ENCODE measurements at regions not wholly inside any gene's neighbourhood (a gene's known extent, or its start where the extent isn't known, plus 50 kb on each side); places are given as distances from the start of the nearest gene placed in this dataset.

- DNase-seq = no peak
These were observed 353.7 kb upstream of the ZNF521 start for GRCh38 chr18:25705650-25706049.

GRCh38 chr18:25704494-25704893, 352.5 kb upstream of the ZNF521 start:
- peak; percentile 69 for DNase-seq

GRCh38 chr18:25704071-25704470, 352.1 kb upstream of the ZNF521 start:
- DNase-seq = peak; percentile 27

GRCh38 chr18:25701821-25702220, 349.9 kb upstream of the ZNF521 start:
- DNase-seq = no peak

GRCh38 chr18:25686960-25687500, 335.1 kb upstream of the ZNF521 start:
- DNase-seq = no peak

GRCh38 chr18:25685088-25685487, 333.1 kb upstream of the ZNF521 start:
- DNase-seq = no peak

DNA sequence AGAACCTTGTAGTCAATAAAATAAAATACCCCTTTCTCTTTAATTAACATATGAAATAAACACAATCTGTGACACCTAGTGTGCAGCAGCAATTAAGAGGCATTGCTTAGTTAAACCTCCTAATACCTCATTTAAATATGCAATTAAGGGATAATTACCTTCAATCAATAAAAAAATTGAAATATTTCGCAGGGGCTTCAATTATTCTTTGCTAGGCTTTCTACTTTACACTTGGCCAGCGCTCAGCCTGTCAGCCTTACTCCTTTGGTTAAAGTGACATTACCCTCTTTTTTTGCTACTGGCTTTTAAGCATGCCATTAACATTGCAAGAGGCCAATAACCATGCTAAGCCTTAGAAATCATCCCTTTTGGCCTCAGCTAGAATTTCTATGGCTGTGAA, 327.5 kb upstream of the ZNF521 start:
- DNase-seq = no peak

DNA sequence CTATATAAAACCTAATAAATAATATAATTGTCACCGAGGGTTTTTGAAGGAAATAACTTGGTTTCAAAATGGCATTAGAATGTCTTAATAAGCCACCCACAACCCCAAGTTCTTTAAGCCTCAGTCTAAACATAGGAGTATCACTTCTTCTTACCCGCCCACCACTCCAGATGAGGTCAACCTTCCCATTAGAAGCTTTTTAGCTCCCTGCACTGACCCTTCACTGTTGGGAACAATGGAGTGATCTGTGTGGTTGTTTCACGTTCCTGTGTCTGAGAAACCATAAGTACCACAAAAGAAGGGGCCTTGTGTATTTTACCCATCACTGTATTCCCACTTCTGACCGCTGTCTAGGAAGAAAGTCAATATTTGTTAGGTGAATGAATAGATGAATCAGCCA, 326.3 kb upstream of the ZNF521 start:
- no peak for DNase-seq

DNA sequence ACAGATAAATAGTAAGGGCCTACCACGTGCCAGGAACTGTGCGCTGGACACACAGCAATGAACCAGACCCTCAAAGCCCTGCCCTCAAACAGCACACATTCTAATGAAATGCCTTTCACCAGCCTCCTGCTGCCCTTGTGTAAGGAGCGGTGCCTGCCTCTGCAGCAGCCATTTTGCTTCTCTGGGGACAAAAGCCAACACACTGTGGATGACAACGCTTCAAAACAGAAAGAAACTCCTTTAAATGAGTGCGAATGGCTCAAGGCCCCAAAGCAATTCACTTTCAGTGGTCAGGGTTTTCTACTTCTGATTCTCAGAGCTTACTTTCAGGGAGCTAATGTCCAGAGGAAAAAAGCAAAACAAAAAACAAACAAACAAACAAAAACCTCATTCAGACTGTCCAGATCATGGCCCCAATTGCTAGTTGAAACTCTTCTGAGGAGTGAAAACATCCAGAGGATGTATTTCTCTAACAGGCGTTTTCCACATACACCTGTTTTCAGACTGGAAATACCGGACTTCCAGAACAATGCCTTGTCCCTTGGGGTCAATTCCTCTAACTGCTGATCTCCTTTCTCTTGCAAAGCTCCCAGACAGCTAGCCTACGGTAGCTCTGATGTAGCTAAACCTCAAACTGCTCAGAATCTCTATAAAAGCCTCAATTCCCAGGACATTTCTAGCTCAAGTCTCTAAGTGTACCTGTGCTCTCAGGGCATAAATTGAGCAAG, 323.3 kb upstream of the ZNF521 start:
- DNase-seq = no peak

GRCh38 chr18:25674183-25674582, 322.2 kb upstream of the ZNF521 start:
- DNase-seq = no peak

DNA sequence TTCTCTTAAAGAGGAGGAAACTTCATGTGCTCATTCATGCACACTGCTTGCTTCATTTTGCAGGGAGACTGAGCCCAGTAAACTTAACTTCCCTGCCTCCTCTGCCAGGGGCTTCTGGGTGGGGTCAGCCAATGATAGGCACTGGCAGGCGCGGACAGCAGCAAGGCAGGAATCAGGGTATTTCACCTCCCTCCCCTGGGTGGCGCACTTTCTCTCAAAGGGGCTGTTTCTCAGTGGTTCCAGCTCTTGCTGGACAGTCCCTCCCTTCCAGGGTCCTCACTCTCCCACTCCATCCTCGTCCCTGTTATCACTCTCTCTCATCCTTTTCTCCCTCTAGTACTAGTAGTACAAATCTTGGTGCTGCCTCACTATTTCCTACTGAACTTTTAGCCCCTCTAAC, 320.5 kb upstream of the ZNF521 start:
- no peak for DNase-seq

DNA sequence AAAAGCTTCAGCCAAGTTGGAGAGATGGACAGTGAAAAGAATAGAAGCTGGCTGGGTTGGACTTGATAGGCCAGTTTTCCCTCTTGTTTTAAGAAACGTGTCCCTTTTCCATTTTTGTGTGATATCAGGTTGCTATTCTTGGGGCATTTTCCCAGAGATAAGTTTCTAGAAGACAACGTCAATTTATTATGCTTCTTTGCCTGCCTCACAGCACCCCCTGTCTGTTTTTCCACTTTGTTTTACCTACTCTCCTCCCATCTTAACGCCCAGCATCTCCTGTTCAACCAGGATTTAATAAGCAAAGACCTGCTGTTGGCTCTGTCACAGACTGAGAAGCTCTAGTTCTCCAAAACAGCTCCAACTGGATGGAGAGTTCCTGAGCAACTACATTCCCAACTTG, 317.8 kb upstream of the ZNF521 start:
- no peak for DNase-seq

DNA sequence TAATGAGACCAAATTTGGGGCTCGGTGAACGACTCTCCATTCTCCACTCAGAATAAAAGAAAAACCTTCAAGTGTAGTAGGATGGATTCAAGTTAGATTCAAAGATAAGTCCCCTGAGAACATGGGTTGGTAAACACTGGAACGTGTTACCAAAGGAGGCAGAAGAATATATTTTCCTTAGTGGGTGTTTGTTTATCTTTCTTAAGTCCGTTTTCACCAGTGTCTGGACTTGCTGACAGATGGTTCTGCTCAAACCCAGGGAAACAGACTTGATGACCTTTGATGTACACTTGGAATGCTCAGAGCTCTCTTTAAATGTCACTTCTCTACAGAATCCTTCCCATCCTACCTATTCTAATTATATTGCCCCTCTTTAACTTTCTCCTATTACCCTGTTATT, 310.3 kb upstream of the ZNF521 start:
- no peak for DNase-seq

DNA sequence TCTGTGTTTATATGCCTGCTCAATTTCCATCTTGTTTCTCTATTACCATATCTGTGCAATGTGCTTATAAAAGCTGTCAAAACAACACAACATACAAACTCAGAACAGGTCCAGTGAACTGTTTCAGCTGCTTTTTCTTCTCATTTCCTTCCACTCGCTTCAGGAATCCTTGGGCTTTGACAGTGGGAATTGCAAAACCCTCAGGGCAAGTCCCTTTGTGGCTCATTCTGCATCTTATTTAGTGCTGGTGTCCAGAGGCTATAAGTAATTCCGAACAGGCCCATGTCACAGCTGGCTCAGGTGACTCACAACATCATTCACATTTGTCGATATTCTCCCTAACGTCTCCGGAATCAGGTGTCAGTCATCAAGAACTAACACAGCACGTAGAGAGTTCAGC, 309.9 kb upstream of the ZNF521 start:
- DNase-seq = no peak

DNA sequence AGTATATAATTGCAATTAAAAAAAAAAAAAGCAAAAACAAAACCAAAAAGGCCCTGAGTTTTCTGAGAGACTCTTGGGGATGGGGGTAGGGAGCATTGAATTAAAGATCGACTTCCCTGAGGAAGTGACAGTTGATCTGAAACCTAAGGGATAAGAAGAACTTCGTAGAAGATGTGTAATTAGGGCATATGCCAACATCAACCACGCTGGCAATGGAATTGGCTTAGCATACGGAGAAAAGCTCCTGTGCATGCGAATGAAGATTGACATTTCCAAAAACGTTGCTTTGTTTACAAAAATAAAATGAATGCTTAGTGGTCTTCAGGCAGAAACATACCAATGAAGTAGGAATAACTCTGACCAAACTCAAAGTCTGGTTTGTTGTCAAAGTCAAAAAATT, 307.6 kb upstream of the ZNF521 start:
- DNase-seq = no peak

- DNase-seq = no peak
These were observed 306.5 kb upstream of the ZNF521 start for GRCh38 chr18:25658476-25658875.

- DNase-seq = no peak
These were observed 299.6 kb upstream of the ZNF521 start for GRCh38 chr18:25651553-25651952.

- DNase-seq = peak; percentile 85
These were observed 298.4 kb upstream of the ZNF521 start for GRCh38 chr18:25650201-25650941.

DNA sequence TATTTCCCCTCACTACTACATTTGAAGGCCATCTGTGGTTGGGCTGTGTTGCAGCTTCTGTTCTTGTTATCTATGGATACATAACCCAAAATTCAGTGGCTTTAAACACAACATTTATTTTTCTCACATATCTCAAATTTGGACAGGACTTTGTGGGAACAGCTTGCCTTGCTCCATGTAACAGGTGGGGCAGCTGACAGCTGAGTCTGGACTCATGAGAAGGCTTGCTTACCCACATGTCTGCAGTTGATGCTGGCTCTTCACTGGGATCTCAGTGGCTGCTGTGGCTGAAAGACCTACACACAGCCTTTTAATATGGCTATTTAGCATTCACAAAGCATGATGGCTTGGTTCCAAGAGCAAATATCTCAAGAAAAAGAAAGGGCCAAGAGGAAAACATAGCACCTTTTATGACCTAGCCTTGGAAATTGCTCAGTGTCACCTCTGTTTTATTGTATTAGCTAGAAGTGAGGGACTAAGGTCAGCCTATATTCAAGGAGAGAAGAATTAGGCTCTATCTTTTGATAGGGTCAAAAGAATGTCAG, 296.8 kb upstream of the ZNF521 start:
- DNase-seq = no peak

DNA sequence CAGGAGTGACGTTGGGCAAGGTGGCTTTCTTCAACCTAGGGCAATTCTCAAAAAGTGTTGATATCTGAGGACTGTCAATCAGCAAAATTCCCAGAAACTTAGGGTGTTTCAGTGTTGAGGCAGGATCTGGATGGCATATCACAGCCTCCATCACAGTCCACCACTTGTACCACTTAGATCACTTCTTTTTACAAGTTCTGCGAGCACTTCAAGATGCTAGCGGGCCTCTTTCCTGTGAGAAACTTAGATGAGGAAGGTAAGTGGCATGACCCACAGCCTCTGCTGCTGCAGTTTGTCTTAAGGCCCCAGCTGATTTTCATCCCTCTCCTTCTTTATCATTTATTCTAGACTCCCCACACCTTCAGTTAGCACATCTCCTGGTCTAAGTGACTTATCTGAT, 295.4 kb upstream of the ZNF521 start:
- no peak for DNase-seq

DNA sequence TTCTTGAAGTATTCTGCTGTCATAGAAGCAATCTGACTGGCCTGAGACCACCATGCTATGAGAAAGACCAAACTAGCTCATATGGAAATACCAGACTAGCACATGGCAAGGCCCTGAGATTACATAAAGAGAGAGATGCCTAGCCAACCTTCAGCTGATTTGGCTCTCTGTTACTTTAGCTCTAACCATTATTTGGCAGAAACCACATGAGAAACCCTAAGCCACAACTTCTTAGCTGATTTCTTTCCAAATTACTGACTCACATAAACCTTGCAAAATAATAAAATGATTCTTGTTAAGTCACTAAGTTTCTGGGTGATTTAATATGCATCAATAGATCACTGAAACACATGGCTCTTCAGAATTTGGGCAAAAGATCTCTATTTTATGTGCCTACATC, 295.0 kb upstream of the ZNF521 start:
- DNase-seq = no peak

DNA sequence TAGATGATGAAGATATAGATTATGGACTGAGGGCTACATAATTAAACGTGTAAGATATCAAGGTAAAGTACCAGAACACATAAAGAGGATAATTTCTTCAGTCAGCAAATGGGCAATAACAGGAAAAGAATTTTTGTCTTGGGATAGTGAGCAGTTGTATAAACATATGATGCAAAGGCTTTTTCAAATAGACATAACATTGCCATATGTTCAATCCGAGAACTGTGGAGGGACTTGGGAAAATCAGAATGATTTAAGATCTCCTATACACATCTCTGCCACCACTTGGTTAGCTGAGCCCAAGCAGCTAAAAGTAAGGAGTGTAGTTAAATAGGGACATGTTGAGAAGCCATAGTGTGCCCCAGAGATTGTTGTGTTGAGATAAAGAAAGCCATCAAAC, 287.6 kb upstream of the ZNF521 start:
- no peak for DNase-seq

DNA sequence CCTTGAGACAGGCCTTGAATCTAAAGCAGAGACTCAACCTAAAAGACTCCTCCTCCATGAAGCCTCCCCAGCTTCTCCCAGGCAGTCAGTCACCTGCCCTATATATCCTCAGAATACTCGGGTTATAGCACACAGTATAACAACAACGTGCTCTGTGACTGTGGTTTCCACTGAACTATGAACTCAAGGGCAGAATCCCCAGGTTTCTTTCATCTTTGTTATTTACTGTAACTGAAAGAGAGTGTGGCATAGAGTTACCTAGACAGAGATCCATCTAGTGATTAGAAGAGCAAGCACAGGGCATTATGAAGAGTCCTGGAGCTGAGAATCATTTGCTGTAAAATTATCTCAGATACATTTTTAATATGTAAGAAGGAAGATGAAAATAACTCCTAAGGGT, 281.6 kb upstream of the ZNF521 start:
- no peak for DNase-seq

DNA sequence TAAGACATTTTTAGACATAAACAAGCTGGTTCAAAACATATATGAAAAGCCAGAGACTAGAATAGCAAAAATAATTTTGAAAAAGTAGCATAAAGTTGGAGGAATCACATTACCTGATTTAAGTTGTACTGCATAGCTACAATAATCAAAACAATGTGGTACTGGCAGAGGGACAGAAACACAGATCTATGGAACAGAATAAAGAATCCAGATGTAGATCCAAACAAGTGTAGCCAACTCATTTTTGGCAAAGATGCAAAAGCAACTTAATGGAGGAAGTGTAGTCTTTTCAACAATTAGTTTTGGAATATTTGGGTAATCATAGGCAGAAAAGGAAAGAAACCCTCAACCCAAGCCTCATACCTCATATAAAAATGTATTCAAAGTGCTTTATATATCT, 278.7 kb upstream of the ZNF521 start:
- no peak for DNase-seq
